Esophagus squamous epithelium (tissue), 5 donors: ENCODE measurements at regions not wholly inside any gene's neighbourhood (a gene's known extent, or its start where the extent isn't known, plus 50 kb on each side); places are given as distances from the start of the nearest gene placed in this dataset.

ENCODE experiments used
- DNase-seq: peaks from one replicate; lab custom pipeline; 2025; lab: John Stamatoyannopoulos, UW
- H3K27ac ChIP-seq, 4 donors: fragments of 200-600 bp; sonication (generic); one replicate each; pipeline ENCODE4 v1.5.1; 2016 to 2019; ENCODE audit warnings: mild to moderate bottlenecking in 1 of 4
- H3K27me3 ChIP-seq, 4 donors: fragments of 200-600 bp; sonication (generic); 1 replicate in 3 of 4; 2 replicates in 1 of 4; pipeline versions ENCODE4 v1.5.1 to v1.6.0; 2017 to 2021; ENCODE audit warnings: antibody characterized with exemption in 1 of 4
- H3K36me3 ChIP-seq, 3 donors: fragments of 200-600 bp; sonication (generic); one replicate each; pipeline ENCODE4 v1.5.1; 2016 to 2019
- H3K4me1 ChIP-seq, 3 donors: fragments of 200-600 bp; sonication (generic); one replicate each; pipeline ENCODE4 v1.5.1; 2017 to 2019
- H3K4me3 ChIP-seq, 4 donors: fragments of 200-600 bp; sonication (generic); 1 replicate in 3 of 4; 2 replicates in 1 of 4; pipeline ENCODE4 v1.5.1; 2016 to 2019; ENCODE audit warnings: mild to moderate bottlenecking in 2 of 4, moderate library complexity in 1 of 4
- H3K9me3 ChIP-seq, 3 donors: fragments of 200-600 bp; sonication (generic); one replicate each; pipeline ENCODE4 v1.5.1; 2016 to 2019
- CTCF ChIP-seq, 6 experiments: fragments of 450-650 bp in 4 of 6; fragments of 200-600 bp in 2 of 6; sonication (generic) in 2 of 6; IDR thresholded peaks; one replicate each; pipeline ENCODE4 v1.5.1; 2016 to 2019; ENCODE audit warnings: antibody characterized with exemption in 6 of 6, mild to moderate bottlenecking in 4 of 6, moderate library complexity in 4 of 6
- POLR2A ChIP-seq, 4 donors: fragments of 450-650 bp; IDR thresholded peaks; one replicate each; pipeline ENCODE4 v1.6.1; 2017; ENCODE audit warnings: antibody characterized with exemption in 4 of 4, mild to moderate bottlenecking in 4 of 4, moderate library complexity in 3 of 4
- WGBS, 2 donors: methylation state at CpG; one replicate each; pipeline ENCODE4 v1.1.5; 2018; 5-methylcytosine and 5-hydroxymethylcytosine counted together
- intact Hi-C: fragments of 100-400 bp; cut with DNase I; formaldehyde crosslinking; loops from one replicate; pipeline ENCODE4 v1.15.0; 2022
- donor health status: DM: yes; HTN: yes; CAD: no.

GRCh38 chr13:39215971-39216370, 177.7 kb downstream of the NHLRC3 start:
- H3K27me3 ChIP-seq, result no peaks in the 10 kb centered on the region
- no peak overlapping the region for H3K4me3 ChIP-seq
- WGBS, 2 donors, result 80 to 94% methylated on average over 8 of the region's 8 CpGs
- TF ChIP-seq CTCF (IDR thresholded peaks at IDR 0.05), result no peak
- no peak for TF ChIP-seq POLR2A (IDR thresholded peaks at IDR 0.05)
- no peaks in the 10 kb centered on the region for H3K4me1 ChIP-seq
- H3K27ac ChIP-seq, result no peak overlapping the region
- no peak for DNase-seq
- intact Hi-C loops, result no loop called here
- H3K9me3 ChIP-seq, result no peaks in the 10 kb centered on the region
- H3K36me3 ChIP-seq, result no peaks in the 10 kb centered on the region

- no peak for DNase-seq
- Histone ChIP-seq H3K27me3 (peaks cover 0 to 5% (median 0%) of the 10 kb centered on the region in 4 donors), H3K4me1 (no peaks in the 10 kb centered on the region), H3K9me3 (no peaks in the 10 kb centered on the region), H3K4me3 (no peak overlapping the region), H3K27ac (no peak overlapping the region), H3K36me3 (no peaks in the 10 kb centered on the region)
- no peak for TF ChIP-seq POLR2A (IDR thresholded peaks at IDR 0.05)
- no peak for TF ChIP-seq CTCF (IDR thresholded peaks at IDR 0.05)
- 88 to 89% methylated on average over 3 of the region's 3 CpGs for WGBS, 2 donors
- intact Hi-C loops, result no loop called here
Observed at GRCh38 chr13:39217471-39217870, 179.2 kb downstream of the NHLRC3 start.

- no peaks in the 10 kb centered on the region for H3K9me3 ChIP-seq
- no peak for TF ChIP-seq CTCF (IDR thresholded peaks at IDR 0.05)
- no peak for TF ChIP-seq POLR2A (IDR thresholded peaks at IDR 0.05)
- no peaks in the 10 kb centered on the region for H3K36me3 ChIP-seq
- no peak overlapping the region for H3K27ac ChIP-seq
- H3K27me3 ChIP-seq, result peaks cover 0 to 41% (median 0%) of the 10 kb centered on the region in 4 donors
- WGBS, 2 donors, result 24 to 40% methylated on average over 5 of the region's 5 CpGs
- no peak overlapping the region for H3K4me3 ChIP-seq
- DNase-seq, result no peak
- H3K4me1 ChIP-seq, result peaks cover 0 to 16% (median 0%) of the 10 kb centered on the region in 3 donors
- intact Hi-C loops, result no loop called here
Observed at GRCh38 chr13:39224671-39225240, 186.5 kb downstream of the NHLRC3 start.

GRCh38 chr13:39225860-39226259, 187.6 kb downstream of the NHLRC3 start:
- H3K4me1 ChIP-seq, result peaks cover 0 to 16% (median 0%) of the 10 kb centered on the region in 3 donors
- no peak overlapping the region for H3K4me3 ChIP-seq
- H3K27me3 ChIP-seq, result peaks cover 0 to 51% (median 0%) of the 10 kb centered on the region in 4 donors
- no peaks in the 10 kb centered on the region for H3K36me3 ChIP-seq
- H3K27ac ChIP-seq, result no peak overlapping the region
- DNase-seq, result no peak
- no peak for TF ChIP-seq CTCF (IDR thresholded peaks at IDR 0.05)
- no peak for TF ChIP-seq POLR2A (IDR thresholded peaks at IDR 0.05)
- H3K9me3 ChIP-seq, result no peaks in the 10 kb centered on the region
- intact Hi-C loops, result no loop called here
- 42 to 53% methylated on average over 4 of the region's 4 CpGs for WGBS, 2 donors

GRCh38 chr13:39226359-39226758, 188.1 kb downstream of the NHLRC3 start:
- no peak for DNase-seq
- no peak overlapping the region for H3K27ac ChIP-seq
- H3K36me3 ChIP-seq, result no peaks in the 10 kb centered on the region
- no peak overlapping the region for H3K4me3 ChIP-seq
- H3K4me1 ChIP-seq, result peaks cover 0 to 16% (median 0%) of the 10 kb centered on the region in 3 donors
- intact Hi-C loops, result no loop called here
- TF ChIP-seq CTCF (IDR thresholded peaks at IDR 0.05), result no peak
- no peak for TF ChIP-seq POLR2A (IDR thresholded peaks at IDR 0.05)
- 20 to 45% methylated on average over 3 of the region's 3 CpGs for WGBS, 2 donors
- H3K27me3 ChIP-seq, result peaks cover 0 to 51% (median 0%) of the 10 kb centered on the region in 4 donors
- H3K9me3 ChIP-seq, result no peaks in the 10 kb centered on the region
